GM23338 (cell line): ENCODE measurements at regions not wholly inside any gene's neighbourhood (a gene's known extent, or its start where the extent isn't known, plus 50 kb on each side); places are given as distances from the start of the nearest gene placed in this dataset.

Source experiments
- ATAC-seq: fragments of 200-7000 bp; cut with Tn5 transposase; 3 replicates; pipeline ENCODE4 v1.9.1; 2020
- DNase-seq: peaks from one replicate; pipeline ENCODE4 v3.0.0-alpha.2; 2015; ENCODE audit warnings: low spot score
- H2AFZ ChIP-seq: fragments of 200-600 bp; sonication (generic); 2 replicates; pipeline ENCODE4 v1.8.0; 2016; ENCODE audit warnings: antibody characterized with exemption, mild to moderate bottlenecking, moderate library complexity
- H3F3A ChIP-seq: fragments of 200-600 bp; sonication (generic); replicated peaks from 2 replicates; pipeline ENCODE4 v1.8.0; 2017; ENCODE audit warnings: antibody characterized with exemption, mixed run types, low read depth
- H3K27ac ChIP-seq: fragments of 200-600 bp; sonication (generic); 2 replicates; pipeline ENCODE4 v1.6.1; 2016; ENCODE audit warnings: low read depth
- H3K27me3 ChIP-seq: fragments of 200-600 bp; sonication (generic); 2 replicates; pipeline ENCODE4 v1.8.0; 2016; ENCODE audit warnings: mild to moderate bottlenecking, mixed run types, moderate library complexity; ENCODE audit not compliant: insufficient read depth
- H3K36me3 ChIP-seq: fragments of 200-600 bp; sonication (generic); 2 replicates; pipeline ENCODE4 v1.8.0; 2016; ENCODE audit warnings: mild to moderate bottlenecking; ENCODE audit not compliant: insufficient read depth
- H3K4me1 ChIP-seq: fragments of 200-600 bp; sonication (generic); 2 replicates; pipeline ENCODE4 v1.8.0; 2016; ENCODE audit warnings: mild to moderate bottlenecking, moderate library complexity; ENCODE audit not compliant: insufficient read depth
- H3K4me2 ChIP-seq: fragments of 200-600 bp; sonication (generic); 2 replicates; pipeline ENCODE4 v1.7.1; 2017; ENCODE audit warnings: mixed run types
- H3K4me3 ChIP-seq: fragments of 200-600 bp; sonication (generic); 2 replicates; pipeline ENCODE4 v1.6.1; 2016; ENCODE audit warnings: mixed run types
- H3K79me2 ChIP-seq: fragments of 200-600 bp; sonication (generic); replicated peaks from 2 replicates; pipeline ENCODE4 v1.8.0; 2017; ENCODE audit warnings: mild to moderate bottlenecking; ENCODE audit not compliant: insufficient read depth
- H3K9me2 ChIP-seq: fragments of 200-600 bp; sonication (generic); 2 replicates; pipeline ENCODE4 v1.8.0; 2017; ENCODE audit not compliant: insufficient read depth
- H4K20me1 ChIP-seq: fragments of 200-600 bp; sonication (generic); replicated peaks from 2 replicates; pipeline ENCODE4 v1.8.0; 2017; ENCODE audit warnings: mild to moderate bottlenecking; ENCODE audit not compliant: insufficient read depth
- H3K27ac Mint-ChIP-seq: 2 replicates; pipeline ENCODE4 v1.8.0; 2020; ENCODE audit warnings: inconsistent platforms, mild to moderate bottlenecking, moderate library complexity, mixed read lengths
- H3K27me3 Mint-ChIP-seq: 3 replicates; pipeline ENCODE4 v1.8.0; 2022; ENCODE audit warnings: low read depth, mild to moderate bottlenecking, moderate library complexity, mixed read lengths, inconsistent platforms; ENCODE audit not compliant: insufficient read depth, poor library complexity
- H3K36me3 Mint-ChIP-seq: 3 replicates; pipeline ENCODE4 v1.8.0; 2021; ENCODE audit warnings: low read depth, mild to moderate bottlenecking, inconsistent platforms, moderate library complexity, mixed read lengths
- H3K4me1 Mint-ChIP-seq: 3 replicates; pipeline ENCODE4 v1.8.0; 2020; ENCODE audit warnings: mild to moderate bottlenecking, inconsistent platforms, mixed read lengths
- H3K4me3 Mint-ChIP-seq: 3 replicates; pipeline ENCODE4 v1.8.0; 2021; ENCODE audit warnings: moderate library complexity, mild to moderate bottlenecking, inconsistent platforms, mixed read lengths
- H3K9me3 Mint-ChIP-seq: 3 replicates; pipeline ENCODE4 v1.8.0; 2020; ENCODE audit warnings: moderate library complexity, mild to moderate bottlenecking, inconsistent platforms, mixed read lengths
- CREB1 ChIP-seq: fragments of 250-450 bp; sonication (Bioruptor Pico); IDR thresholded peaks from 2 replicates; pipeline ENCODE4 v1.5.0; 2020; ENCODE audit warnings: low read depth, mild to moderate bottlenecking, moderate library complexity
- CTCF ChIP-seq, 2 experiments: fragments of 200-600 bp in 1 of 2; sonication (generic) in 1 of 2; conservative IDR thresholded peaks; 2 replicates each; pipeline versions ENCODE4 v1.5.1 to v1.6.1; 2016 to 2017; ENCODE audit warnings: antibody characterized with exemption in 2 of 2, low read depth in 2 of 2, mild to moderate bottlenecking in 2 of 2, moderate library complexity in 1 of 2
- ETS1 ChIP-seq: IDR thresholded peaks from 2 replicates; pipeline ENCODE4 v1.6.1; 2016; ENCODE audit warnings: antibody characterized with exemption
- EZH2 ChIP-seq: fragments of 200-600 bp; sonication (generic); IDR thresholded peaks from one replicate; pipeline ENCODE4 v1.8.0; 2017; ENCODE audit warnings: antibody characterized with exemption, mild to moderate bottlenecking, low read depth; ENCODE audit not compliant: unreplicated experiment
- EZH2phosphoT487 ChIP-seq: fragments of 200-600 bp; sonication (generic); IDR thresholded peaks from one replicate; pipeline ENCODE4 v1.8.1; 2018; ENCODE audit warnings: antibody characterized with exemption; ENCODE audit not compliant: unreplicated experiment
- JUNB ChIP-seq: IDR thresholded peaks from one replicate; pipeline ENCODE4 v1.6.1; 2016; ENCODE audit warnings: antibody characterized with exemption; ENCODE audit not compliant: unreplicated experiment
- NANOG ChIP-seq: IDR thresholded peaks from 2 replicates; pipeline ENCODE4 v1.6.1; 2016; ENCODE audit warnings: antibody characterized with exemption, borderline replicate concordance
- POLR2AphosphoS5 ChIP-seq: IDR thresholded peaks from 2 replicates; pipeline ENCODE4 v1.6.1; 2016; ENCODE audit warnings: antibody characterized with exemption, low read depth
- REST ChIP-seq: IDR thresholded peaks from one replicate; pipeline ENCODE4 v1.6.1; 2018; ENCODE audit warnings: antibody characterized with exemption; ENCODE audit not compliant: unreplicated experiment
- STAT1 ChIP-seq: IDR thresholded peaks from one replicate; pipeline ENCODE4 v1.6.1; 2016; ENCODE audit warnings: antibody characterized with exemption; ENCODE audit not compliant: unreplicated experiment
- ZNF114 ChIP-seq: fragments of 250-450 bp; sonication (Bioruptor Pico); IDR thresholded peaks from 2 replicates; pipeline ENCODE4 v1.5.0; 2020; ENCODE audit warnings: mild to moderate bottlenecking, moderate library complexity
- ZNF331 ChIP-seq: fragments of 250-450 bp; sonication (Bioruptor Pico); IDR thresholded peaks from 2 replicates; pipeline ENCODE4 v1.5.0; 2020; ENCODE audit warnings: low read depth, mild to moderate bottlenecking, moderate library complexity
- ZNF462 ChIP-seq: fragments of 250-450 bp; sonication (Bioruptor Pico); IDR thresholded peaks from 2 replicates; pipeline ENCODE4 v1.5.0; 2020; ENCODE audit warnings: mild to moderate bottlenecking, moderate library complexity

GRCh38 chr12:83365317-83365716 lies 678.6 kb downstream of the TMTC2 start:
- H3K9me3 Mint-ChIP-seq = no peaks in the 10 kb centered on the region
- H3K4me3 Mint-ChIP-seq = no peak overlapping the region
- peaks cover 28% of the 10 kb centered on the region for H3K4me1 ChIP-seq
- no peak overlapping the region for H3K4me2 ChIP-seq
- no peaks in the 10 kb centered on the region for H4K20me1 ChIP-seq
- peak overlapping the region; percentile 40; the same call in 1 of the 2 replicates for H2AFZ ChIP-seq
- no peaks in the 10 kb centered on the region for H3K36me3 ChIP-seq
- no peak overlapping the region for H3K27ac ChIP-seq
- no peaks in the 10 kb centered on the region for H3K79me2 ChIP-seq
- no peaks in the 10 kb centered on the region for H3K27me3 ChIP-seq
- 0 out of 3 replicates have a peak, but pooled peaks cover 2% of the 10 kb centered on the region for H3K36me3 Mint-ChIP-seq
- no peak for TF ChIP-seq STAT1
- no peak for TF ChIP-seq CREB1 (CRISPR knock-in tag)
- no peak for TF ChIP-seq NANOG
- TF ChIP-seq ZNF331 = no peak
- no peak for TF ChIP-seq CTCF (conservative IDR thresholded peaks at IDR 0.05; ENCODE audit: low read depth in 2 of 2)
- TF ChIP-seq EZH2 = no peak
- no peak for TF ChIP-seq ETS1
- no peak for TF ChIP-seq EZH2phosphoT487
- TF ChIP-seq ZNF462 (CRISPR knock-in tag) = no peak
- TF ChIP-seq REST = no peak
- no peak for TF ChIP-seq ZNF114 (CRISPR knock-in tag)
- TF ChIP-seq POLR2AphosphoS5 = no peak
- TF ChIP-seq JUNB = no peak
- no peaks in the 10 kb centered on the region for H3K9me2 ChIP-seq
- ATAC-seq = peak; percentile 61
- H3K27ac Mint-ChIP-seq = peak overlapping the region; percentile 18
- peaks cover 21% of the 10 kb centered on the region; the same call in 2 of the 3 replicates for H3K4me1 Mint-ChIP-seq
- DNase-seq = no peak
- no peak overlapping the region for H3K4me3 ChIP-seq
- H3F3A ChIP-seq = no peaks in the 10 kb centered on the region
- H3K27me3 Mint-ChIP-seq = no peaks in the 10 kb centered on the region
